ENCODE measurements at regions not wholly inside any gene's neighbourhood (a gene's known extent, or its start where the extent isn't known, plus 50 kb on each side); places are given as distances from the start of the nearest gene placed in this dataset.

DNA sequence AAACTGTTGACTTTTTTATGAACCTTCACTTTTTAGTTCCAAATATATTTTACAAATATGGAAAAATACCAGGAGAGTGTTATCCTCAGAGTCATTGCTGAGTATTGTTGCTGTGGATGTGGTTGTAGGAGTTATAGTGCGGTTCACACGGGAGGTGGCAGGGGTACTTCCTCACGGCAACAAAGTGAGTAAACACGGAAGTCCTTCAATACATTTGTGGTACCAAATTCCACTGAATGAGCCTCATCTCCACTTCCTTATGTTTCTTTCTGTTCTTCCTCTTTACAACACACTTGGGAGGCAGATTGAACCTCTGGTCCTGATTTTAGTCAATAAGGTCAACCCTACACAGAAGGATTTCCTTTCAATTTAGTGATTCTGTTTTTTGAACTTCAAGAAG lies 371.8 kb downstream of the BTBD3 start:
- Histone ChIP-seq H3K4me2 (ENCODE audit: low read length) (no peak overlapping the region), H3K9ac (no peak overlapping the region), H3K36me3 (ENCODE audit: control insufficient read depth, insufficient read depth, low read length) (no peaks in the 10 kb centered on the region), H3K4me1 (no peaks in the 10 kb centered on the region), H3K79me2 (no peaks in the 10 kb centered on the region), H3K9me3 (ENCODE audit: control insufficient read depth, low read length) (no peaks in the 10 kb centered on the region), H3K27me3 (ENCODE audit: control insufficient read depth, insufficient read depth, low read length) (no peaks in the 10 kb centered on the region), H2AFZ (no peak overlapping the region), H3K27ac (no peak overlapping the region), H3K4me3 (ENCODE audit: low read depth, low read length) (no peak overlapping the region)
- TF ChIP-seq, protein P1, sequence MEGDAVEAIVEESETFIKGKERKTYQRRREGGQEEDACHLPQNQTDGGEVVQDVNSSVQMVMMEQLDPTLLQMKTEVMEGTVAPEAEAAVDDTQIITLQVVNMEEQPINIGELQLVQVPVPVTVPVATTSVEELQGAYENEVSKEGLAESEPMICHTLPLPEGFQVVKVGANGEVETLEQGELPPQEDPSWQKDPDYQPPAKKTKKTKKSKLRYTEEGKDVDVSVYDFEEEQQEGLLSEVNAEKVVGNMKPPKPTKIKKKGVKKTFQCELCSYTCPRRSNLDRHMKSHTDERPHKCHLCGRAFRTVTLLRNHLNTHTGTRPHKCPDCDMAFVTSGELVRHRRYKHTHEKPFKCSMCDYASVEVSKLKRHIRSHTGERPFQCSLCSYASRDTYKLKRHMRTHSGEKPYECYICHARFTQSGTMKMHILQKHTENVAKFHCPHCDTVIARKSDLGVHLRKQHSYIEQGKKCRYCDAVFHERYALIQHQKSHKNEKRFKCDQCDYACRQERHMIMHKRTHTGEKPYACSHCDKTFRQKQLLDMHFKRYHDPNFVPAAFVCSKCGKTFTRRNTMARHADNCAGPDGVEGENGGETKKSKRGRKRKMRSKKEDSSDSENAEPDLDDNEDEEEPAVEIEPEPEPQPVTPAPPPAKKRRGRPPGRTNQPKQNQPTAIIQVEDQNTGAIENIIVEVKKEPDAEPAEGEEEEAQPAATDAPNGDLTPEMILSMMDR (IDR thresholded peaks at IDR 0.05): no peak

DNA sequence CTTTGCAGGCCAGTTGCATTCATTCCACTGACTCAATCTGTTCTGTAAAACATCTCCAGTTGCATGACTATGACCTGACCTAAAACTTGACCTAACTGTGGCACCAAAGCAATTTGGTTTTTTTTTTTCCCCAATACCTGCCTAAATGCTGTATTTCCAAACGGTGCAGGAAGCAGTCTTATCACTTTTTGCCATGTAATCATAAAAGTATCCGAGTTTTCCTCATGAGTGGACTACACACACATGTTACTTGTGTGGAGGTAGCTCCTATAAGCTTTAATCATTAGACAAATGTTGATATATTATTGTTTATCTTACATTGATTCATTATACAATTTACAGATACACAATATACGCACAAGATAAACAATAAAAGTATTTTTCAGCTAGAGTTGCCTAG lies 373.7 kb downstream of the BTBD3 start:
- Histone ChIP-seq H3K36me3 (ENCODE audit: control insufficient read depth, insufficient read depth, low read length) (no peaks in the 10 kb centered on the region), H3K27ac (no peak overlapping the region), H3K27me3 (ENCODE audit: control insufficient read depth, insufficient read depth, low read length) (no peaks in the 10 kb centered on the region), H3K4me1 (no peaks in the 10 kb centered on the region), H3K9ac (no peak overlapping the region), H2AFZ (no peak overlapping the region), H3K9me3 (ENCODE audit: control insufficient read depth, low read length) (no peaks in the 10 kb centered on the region), H3K4me2 (ENCODE audit: low read length) (no peak overlapping the region), H3K79me2 (no peaks in the 10 kb centered on the region), H3K4me3 (ENCODE audit: low read depth, low read length) (no peak overlapping the region)
- TF ChIP-seq, protein P1 (IDR thresholded peaks at IDR 0.05): no peak

DNA sequence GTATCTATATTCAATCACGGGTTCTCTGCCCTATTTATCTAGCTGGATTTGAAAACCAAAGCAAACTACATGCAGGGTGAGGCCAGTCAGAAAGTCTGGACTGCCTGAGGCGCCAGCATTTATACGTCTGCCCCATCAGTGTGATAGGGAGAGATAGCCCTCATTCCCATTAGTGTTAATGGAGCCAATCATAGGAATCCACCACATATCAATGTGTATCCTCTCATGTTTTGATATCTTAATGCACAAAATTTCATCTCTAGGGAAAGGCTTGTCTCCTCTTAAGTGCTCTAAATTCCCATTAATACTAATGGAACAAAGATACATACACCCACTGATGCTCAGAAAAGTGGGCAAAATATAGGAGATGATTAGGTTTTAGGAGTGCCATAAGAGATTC lies 376.2 kb downstream of the BTBD3 start:
- H3K4me1 ChIP-seq: no peaks in the 10 kb centered on the region
- H3K79me2 ChIP-seq: no peaks in the 10 kb centered on the region
- no peak overlapping the region for H2AFZ ChIP-seq
- no peak overlapping the region for H3K4me3 ChIP-seq (ENCODE audit: low read depth, low read length)
- TF ChIP-seq, protein P1 (IDR thresholded peaks at IDR 0.05): no peak
- H3K4me2 ChIP-seq (ENCODE audit: low read length): no peak overlapping the region
- no peak overlapping the region for H3K9ac ChIP-seq
- H3K27ac ChIP-seq: no peak overlapping the region
- H3K36me3 ChIP-seq (ENCODE audit: control insufficient read depth, insufficient read depth, low read length): no peaks in the 10 kb centered on the region
- no peaks in the 10 kb centered on the region for H3K27me3 ChIP-seq (ENCODE audit: control insufficient read depth, insufficient read depth, low read length)
- no peaks in the 10 kb centered on the region for H3K9me3 ChIP-seq (ENCODE audit: control insufficient read depth, low read length)

DNA sequence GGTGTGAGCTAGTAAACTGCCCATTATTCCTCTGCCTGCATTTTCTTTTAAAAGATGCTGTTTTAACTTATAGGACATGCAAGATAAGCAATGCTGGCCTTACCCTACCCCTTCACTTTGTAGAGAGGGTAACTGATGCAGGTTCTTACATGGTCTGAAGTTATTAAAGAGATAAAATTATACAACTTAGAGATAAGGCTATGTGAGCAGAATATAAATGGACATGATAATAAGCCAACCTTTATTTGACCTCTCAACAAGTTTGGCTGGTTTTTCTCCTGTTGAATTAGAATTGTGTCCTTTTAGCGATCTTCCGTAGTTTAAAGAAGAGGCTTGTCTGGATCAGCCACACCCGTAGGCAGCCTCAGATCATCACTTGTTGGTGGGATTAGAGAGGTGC lies 377.0 kb downstream of the BTBD3 start:
- H3K4me3 ChIP-seq (ENCODE audit: low read depth, low read length): no peak overlapping the region
- no peaks in the 10 kb centered on the region for H3K36me3 ChIP-seq (ENCODE audit: control insufficient read depth, insufficient read depth, low read length)
- no peak overlapping the region for H3K27ac ChIP-seq
- H3K4me1 ChIP-seq: no peaks in the 10 kb centered on the region
- H3K9me3 ChIP-seq (ENCODE audit: control insufficient read depth, low read length): no peaks in the 10 kb centered on the region
- no peak overlapping the region for H3K9ac ChIP-seq
- no peaks in the 10 kb centered on the region for H3K27me3 ChIP-seq (ENCODE audit: control insufficient read depth, insufficient read depth, low read length)
- TF ChIP-seq, protein P1 (IDR thresholded peaks at IDR 0.05): no peak
- H2AFZ ChIP-seq: no peak overlapping the region
- no peaks in the 10 kb centered on the region for H3K79me2 ChIP-seq
- no peak overlapping the region for H3K4me2 ChIP-seq (ENCODE audit: low read length)

DNA sequence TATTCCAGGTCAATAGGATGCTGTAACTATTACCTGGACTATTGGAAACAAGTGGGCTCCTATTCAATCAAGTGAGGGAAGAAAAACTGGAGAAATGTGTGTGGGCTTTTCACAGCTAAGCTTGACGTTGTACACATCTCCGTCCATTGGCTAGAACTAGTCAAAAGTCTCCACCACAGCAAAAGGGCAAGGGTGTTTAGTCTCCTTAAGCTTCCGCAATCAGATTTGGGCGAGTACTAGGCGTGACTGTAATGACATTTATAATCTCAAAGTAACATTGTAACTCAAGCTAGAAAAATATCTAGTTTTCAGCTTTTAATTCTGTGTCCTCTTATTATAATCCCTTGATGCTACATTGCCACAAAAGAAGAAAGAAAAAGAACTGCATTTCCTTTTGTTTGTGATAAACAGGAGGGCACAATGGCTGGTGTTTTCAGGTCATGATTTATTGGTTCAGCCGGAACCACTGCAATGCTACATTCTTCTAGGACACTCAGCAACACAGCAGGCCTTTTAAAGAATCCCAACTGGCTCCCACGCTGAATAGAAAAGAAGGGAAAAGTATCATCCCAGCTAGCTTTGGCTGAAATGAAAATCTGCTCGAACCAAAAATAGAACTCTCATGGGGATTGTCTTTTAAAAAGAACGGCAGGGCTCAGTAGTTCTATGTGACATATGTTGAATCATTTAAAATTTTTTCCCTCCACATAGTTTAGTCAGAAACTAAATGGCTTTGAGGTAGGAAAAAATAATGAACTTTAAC lies 387.7 kb downstream of the BTBD3 start:
- Histone ChIP-seq H3K79me2 (no peaks in the 10 kb centered on the region), H3K4me2 (ENCODE audit: low read length) (no peak overlapping the region), H2AFZ (peak overlapping the region; percentile 19), H3K4me3 (ENCODE audit: low read depth, low read length) (no peak overlapping the region), H3K9ac (no peak overlapping the region), H3K27me3 (ENCODE audit: control insufficient read depth, insufficient read depth, low read length) (no peaks in the 10 kb centered on the region), H3K27ac (no peak overlapping the region), H3K9me3 (ENCODE audit: control insufficient read depth, low read length) (no peaks in the 10 kb centered on the region), H3K36me3 (ENCODE audit: control insufficient read depth, insufficient read depth, low read length) (no peaks in the 10 kb centered on the region), H3K4me1 (no peaks in the 10 kb centered on the region)
- TF ChIP-seq, protein P1 (IDR thresholded peaks at IDR 0.05): no peak
